OCI-LY1 (cell line): ENCODE measurements at regions not wholly inside any gene's neighbourhood (a gene's known extent, or its start where the extent isn't known, plus 50 kb on each side); places are given as distances from the start of the nearest gene placed in this dataset.

Source experiments
- H2AFZ ChIP-seq: fragments of 200-600 bp; sonication (generic), shearing (Covaris generic); 2 replicates; pipeline ENCODE4 v1.6.0; 2014; ENCODE audit warnings: antibody characterized with exemption, mild to moderate bottlenecking, low read length
- H3F3A ChIP-seq: fragments of 200-600 bp; sonication (generic), shearing (Covaris generic); 2 replicates; pipeline ENCODE4 v1.6.0; 2014; ENCODE audit warnings: mild to moderate bottlenecking, antibody characterized with exemption, low read length, moderate library complexity; ENCODE audit not compliant: insufficient read depth
- H3K27ac ChIP-seq: fragments of 200-600 bp; sonication (generic); 2 replicates; pipeline ENCODE4 v1.5.1; 2014; ENCODE audit warnings: low read length, mixed run types, mild to moderate bottlenecking, low read depth; ENCODE audit not compliant: poor library complexity, severe bottlenecking
- H3K27me3 ChIP-seq: fragments of 200-600 bp; sonication (generic); 2 replicates; pipeline ENCODE4 v1.6.0; 2014; ENCODE audit warnings: antibody characterized with exemption, mild to moderate bottlenecking, low read length, moderate library complexity; ENCODE audit not compliant: insufficient read depth
- H3K36me3 ChIP-seq: fragments of 200-600 bp; sonication (generic); 2 replicates; pipeline ENCODE4 v1.6.1; 2014; ENCODE audit warnings: mild to moderate bottlenecking, antibody characterized with exemption, low read length, moderate library complexity, mixed read lengths; ENCODE audit not compliant: insufficient read depth
- H3K4me1 ChIP-seq: fragments of 200-600 bp; sonication (generic); 2 replicates; pipeline ENCODE4 v1.5.1; 2014; ENCODE audit warnings: mild to moderate bottlenecking, low read length, moderate library complexity; ENCODE audit not compliant: insufficient read depth, severe bottlenecking
- H3K4me2 ChIP-seq: fragments of 200-600 bp; sonication (generic), shearing (Covaris generic); 2 replicates; pipeline ENCODE4 v1.6.1; 2014; ENCODE audit warnings: low read length
- H3K4me3 ChIP-seq: fragments of 200-600 bp; sonication (generic); 2 replicates; pipeline ENCODE4 v1.5.1; 2014; ENCODE audit warnings: low read length, low read depth, mild to moderate bottlenecking, mixed read lengths; ENCODE audit not compliant: poor library complexity, severe bottlenecking
- H3K79me2 ChIP-seq: fragments of 200-600 bp; shearing (Covaris generic); 2 replicates; pipeline ENCODE4 v1.6.1; 2016; ENCODE audit warnings: mixed run types, low read length, mixed read lengths; ENCODE audit not compliant: insufficient read depth
- H3K9ac ChIP-seq: fragments of 200-600 bp; sonication (generic), shearing (Covaris generic); 2 replicates; pipeline ENCODE4 v1.6.1; 2014; ENCODE audit warnings: mild to moderate bottlenecking, low read length, mixed read lengths
- H3K9me2 ChIP-seq: fragments of 200-600 bp; sonication (generic), shearing (Covaris generic); 2 replicates; pipeline ENCODE4 v1.6.1; 2014; ENCODE audit warnings: low read depth, mild to moderate bottlenecking, low read length, mixed read lengths
- H3K9me3 ChIP-seq: fragments of 200-600 bp; shearing (Covaris generic); 2 replicates; pipeline ENCODE4 v1.6.1; 2014; ENCODE audit warnings: low read length, mixed read lengths
- H4K20me1 ChIP-seq: fragments of 200-600 bp; sonication (generic), shearing (Covaris generic); 2 replicates; pipeline ENCODE4 v1.6.0; 2016; ENCODE audit warnings: mild to moderate bottlenecking, low read length; ENCODE audit not compliant: insufficient read depth
- EZH2 ChIP-seq: fragments of 200-600 bp; sonication (generic), shearing (Covaris generic); IDR thresholded peaks from 2 replicates; pipeline ENCODE4 v1.8.0; 2017; ENCODE audit warnings: borderline replicate concordance, mixed run types, mild to moderate bottlenecking, antibody characterized with exemption, low read length, moderate library complexity, mixed read lengths
- TF ChIP-seq, protein P1 (sequence below): fragments of 200-600 bp; sonication (generic), shearing (Covaris generic); IDR thresholded peaks from 2 replicates; pipeline ENCODE4 v1.5.1; 2017; ENCODE audit warnings: mild to moderate bottlenecking, antibody characterized with exemption, low read length, moderate library complexity, mixed read lengths

DNA sequence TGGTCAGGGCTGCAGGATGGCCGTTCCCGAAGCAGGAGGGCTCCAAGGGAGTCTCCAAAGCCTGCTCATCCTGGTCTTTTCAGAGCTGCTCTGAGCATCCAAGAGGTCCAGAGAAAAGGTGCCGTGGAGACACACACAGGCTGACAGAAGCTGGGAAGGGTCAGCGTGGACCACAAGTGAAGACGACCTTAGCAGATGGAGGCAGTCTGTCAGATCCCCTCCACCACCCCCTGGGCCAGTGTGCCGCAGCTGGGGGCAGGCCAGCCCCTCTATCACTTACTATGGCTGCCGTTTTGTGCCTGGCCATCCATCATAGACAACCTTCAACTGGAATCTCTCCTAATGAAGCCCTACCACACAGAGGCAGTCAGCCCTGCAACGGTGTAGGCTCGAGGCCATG, 335.1 kb upstream of the RGMA start:
- TF ChIP-seq, protein P1, sequence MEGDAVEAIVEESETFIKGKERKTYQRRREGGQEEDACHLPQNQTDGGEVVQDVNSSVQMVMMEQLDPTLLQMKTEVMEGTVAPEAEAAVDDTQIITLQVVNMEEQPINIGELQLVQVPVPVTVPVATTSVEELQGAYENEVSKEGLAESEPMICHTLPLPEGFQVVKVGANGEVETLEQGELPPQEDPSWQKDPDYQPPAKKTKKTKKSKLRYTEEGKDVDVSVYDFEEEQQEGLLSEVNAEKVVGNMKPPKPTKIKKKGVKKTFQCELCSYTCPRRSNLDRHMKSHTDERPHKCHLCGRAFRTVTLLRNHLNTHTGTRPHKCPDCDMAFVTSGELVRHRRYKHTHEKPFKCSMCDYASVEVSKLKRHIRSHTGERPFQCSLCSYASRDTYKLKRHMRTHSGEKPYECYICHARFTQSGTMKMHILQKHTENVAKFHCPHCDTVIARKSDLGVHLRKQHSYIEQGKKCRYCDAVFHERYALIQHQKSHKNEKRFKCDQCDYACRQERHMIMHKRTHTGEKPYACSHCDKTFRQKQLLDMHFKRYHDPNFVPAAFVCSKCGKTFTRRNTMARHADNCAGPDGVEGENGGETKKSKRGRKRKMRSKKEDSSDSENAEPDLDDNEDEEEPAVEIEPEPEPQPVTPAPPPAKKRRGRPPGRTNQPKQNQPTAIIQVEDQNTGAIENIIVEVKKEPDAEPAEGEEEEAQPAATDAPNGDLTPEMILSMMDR = no peak
- TF ChIP-seq EZH2 = no peak
- H4K20me1 ChIP-seq = no peaks in the 10 kb centered on the region
- no peak overlapping the region for H3K4me2 ChIP-seq
- no peaks in the 10 kb centered on the region for H3K79me2 ChIP-seq
- no peak overlapping the region for H3K27ac ChIP-seq
- H3K9me2 ChIP-seq = no peaks in the 10 kb centered on the region
- no peak overlapping the region for H3K9ac ChIP-seq
- no peaks in the 10 kb centered on the region for H3K27me3 ChIP-seq
- no peaks in the 10 kb centered on the region for H3F3A ChIP-seq
- H2AFZ ChIP-seq = no peak overlapping the region
- no peaks in the 10 kb centered on the region for H3K9me3 ChIP-seq
- no peaks in the 10 kb centered on the region for H3K36me3 ChIP-seq
- H3K4me3 ChIP-seq = no peak overlapping the region
- no peaks in the 10 kb centered on the region for H3K4me1 ChIP-seq

DNA sequence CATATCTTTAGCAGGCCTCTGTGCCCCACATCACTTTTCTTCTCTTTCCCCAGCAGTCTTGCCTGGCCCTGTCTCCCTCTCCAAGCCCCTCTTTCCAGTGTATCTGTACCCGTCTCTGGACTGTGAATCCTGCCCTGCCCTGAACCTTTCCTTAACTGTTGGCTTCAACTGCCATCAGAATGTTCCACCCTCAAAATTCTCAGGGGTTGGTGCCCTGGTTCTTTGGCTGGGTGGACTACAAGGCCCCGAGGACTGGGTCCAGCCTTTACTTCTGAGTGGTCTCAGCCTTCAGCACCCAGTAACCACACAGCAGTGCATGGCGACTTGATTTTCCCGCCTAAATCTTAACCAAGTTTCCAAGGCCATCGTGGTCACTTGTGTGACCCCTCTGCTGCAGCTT, 333.5 kb upstream of the RGMA start:
- Histone ChIP-seq H3K79me2 (no peaks in the 10 kb centered on the region), H3K36me3 (no peaks in the 10 kb centered on the region), H3F3A (no peaks in the 10 kb centered on the region), H3K9me2 (no peaks in the 10 kb centered on the region), H3K27me3 (no peaks in the 10 kb centered on the region), H2AFZ (no peak overlapping the region), H3K4me1 (no peaks in the 10 kb centered on the region), H3K9me3 (no peaks in the 10 kb centered on the region), H3K4me2 (no peak overlapping the region), H3K4me3 (no peak overlapping the region), H4K20me1 (no peaks in the 10 kb centered on the region), H3K27ac (no peak overlapping the region), H3K9ac (no peak overlapping the region)
- TF ChIP-seq EZH2 = no peak
- TF ChIP-seq, protein P1 = no peak

DNA sequence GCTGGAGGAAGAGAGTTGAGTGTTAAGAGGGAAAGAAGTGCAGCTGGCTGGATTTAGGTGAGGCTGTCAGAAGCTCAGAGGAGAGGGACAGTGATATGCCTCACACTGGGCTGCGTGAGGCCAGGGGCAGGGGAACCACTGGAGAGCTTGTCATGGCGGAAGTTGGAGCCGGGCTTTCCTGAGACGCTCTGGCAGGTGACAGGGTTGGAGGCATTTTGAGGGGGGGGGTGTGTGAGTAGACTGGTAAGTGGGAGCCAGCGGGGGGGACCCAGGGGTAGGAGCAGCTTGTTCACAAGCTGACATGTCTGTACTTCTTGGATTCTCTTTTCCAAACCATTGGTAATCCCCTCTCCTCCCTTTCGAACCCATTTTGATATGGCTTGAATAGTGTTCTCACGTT, 331.5 kb upstream of the RGMA start:
- H3F3A ChIP-seq = no peaks in the 10 kb centered on the region
- no peaks in the 10 kb centered on the region for H3K27me3 ChIP-seq
- H3K4me3 ChIP-seq = no peak overlapping the region
- no peaks in the 10 kb centered on the region for H3K36me3 ChIP-seq
- no peak overlapping the region for H3K4me2 ChIP-seq
- H4K20me1 ChIP-seq = no peaks in the 10 kb centered on the region
- H3K4me1 ChIP-seq = no peaks in the 10 kb centered on the region
- no peak overlapping the region for H3K9ac ChIP-seq
- TF ChIP-seq, protein P1 = no peak
- TF ChIP-seq EZH2 = no peak
- no peaks in the 10 kb centered on the region for H3K9me3 ChIP-seq
- no peak overlapping the region for H2AFZ ChIP-seq
- H3K79me2 ChIP-seq = no peaks in the 10 kb centered on the region
- H3K27ac ChIP-seq = no peak overlapping the region
- H3K9me2 ChIP-seq = no peaks in the 10 kb centered on the region
